ENCODE measurements at regions not wholly inside any gene's neighbourhood (a gene's known extent, or its start where the extent isn't known, plus 50 kb on each side); places are given as distances from the start of the nearest gene placed in this dataset.

GRCh38 chr6:125499535-125499934 lies 197.8 kb upstream of the HDDC2 start:
- TF ChIP-seq CTCF (IDR thresholded peaks at IDR 0.05) (no peak), POLR2A (IDR thresholded peaks at IDR 0.05) (no peak)
